ENCODE measurements at regions not wholly inside any gene's neighbourhood (a gene's known extent, or its start where the extent isn't known, plus 50 kb on each side); places are given as distances from the start of the nearest gene placed in this dataset.
"Not testable (repeated sequence)": the region's sequence is repeated elsewhere in the genome, so short reads cannot be mapped to it uniquely, and the experiment has no call there.

DNA sequence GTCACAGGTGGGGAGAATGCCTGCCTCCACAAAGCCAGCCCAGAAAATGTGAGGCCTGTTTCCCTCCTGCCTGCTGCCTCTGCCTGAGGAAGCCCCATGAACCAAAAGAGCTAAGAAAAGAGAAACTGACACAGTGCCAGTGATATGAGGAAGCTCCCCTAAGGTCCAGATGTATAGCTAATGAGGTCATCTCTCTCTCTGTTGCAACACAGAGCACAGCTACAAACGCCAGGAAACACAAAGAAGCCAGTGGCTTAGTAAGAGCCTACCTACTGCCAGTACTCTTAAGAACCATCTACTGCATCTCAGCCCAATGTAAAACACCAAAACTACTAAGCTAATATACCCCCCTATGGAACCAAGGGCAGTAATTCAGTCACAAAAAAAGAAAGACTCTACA is 109.9 kb upstream of the TSPY2 start:
- H3K14ac ChIP-seq (ENCODE audit: insufficient read length); H2BK15ac ChIP-seq (ENCODE audit: low read length); H4K91ac ChIP-seq (replicated peaks; ENCODE audit: insufficient read length, low read length); H3K4ac ChIP-seq (replicated peaks; ENCODE audit: insufficient read length, low read depth, low read length); FAIRE-seq; H3K79me1 ChIP-seq (ENCODE audit: low read depth, low read length); H2BK20ac ChIP-seq (ENCODE audit: low read length); H3K18ac ChIP-seq (ENCODE audit: extremely low read depth, low read length); DNase-seq (ENCODE audit: low read depth in 1 of 2, low spot score in 2 of 2); H3K23ac ChIP-seq (ENCODE audit: insufficient read length); H4K8ac ChIP-seq (ENCODE audit: extremely low read depth, insufficient read depth, low read length); H2BK5ac ChIP-seq (ENCODE audit: low read depth, low read length); H3K27me3 ChIP-seq (replicated peaks in 1 of 4; ENCODE audit: control insufficient read depth in 3 of 4, extremely low read depth in 1 of 4, insufficient read depth in 3 of 4, low read length in 3 of 4); H2BK12ac ChIP-seq (ENCODE audit: low read depth, low read length); H2AK5ac ChIP-seq (ENCODE audit: low read depth, low read length); H3K4me3 ChIP-seq (ENCODE audit: extremely low read depth in 1 of 4, insufficient read depth in 2 of 4, low read depth in 3 of 4, low read length in 4 of 4); H3K36me3 ChIP-seq (ENCODE audit: control insufficient read depth in 2 of 4, insufficient read depth in 4 of 4, low read length in 3 of 4); H3K23me2 ChIP-seq (ENCODE audit: low read depth, low read length); H3K9ac ChIP-seq (replicated peaks in 1 of 4; ENCODE audit: extremely low read depth in 1 of 4, low read depth in 3 of 4, low read length in 3 of 4); H4K5ac ChIP-seq (ENCODE audit: insufficient read length, low read depth, low read length); H4K20me1 ChIP-seq (replicated peaks in 1 of 2; ENCODE audit: control insufficient read depth in 1 of 2, insufficient read depth in 2 of 2, low read length in 2 of 2); H2AFZ ChIP-seq (ENCODE audit: low read length); H3K27ac ChIP-seq (ENCODE audit: low read depth, low read length); CTCF ChIA-PET (ENCODE audit: partially characterized antibody); H3K4me1 ChIP-seq (replicated peaks in 1 of 4; ENCODE audit: control insufficient read depth in 3 of 4, insufficient read depth in 4 of 4, low read length in 3 of 4); H3K79me2 ChIP-seq (ENCODE audit: control insufficient read depth in 1 of 2, insufficient read depth in 2 of 2, low read length in 2 of 2); H3K9me3 ChIP-seq (ENCODE audit: insufficient read depth in 2 of 2, low read depth in 1 of 2, low read length in 1 of 2); H3K4me2 ChIP-seq (ENCODE audit: insufficient read depth in 1 of 2, low read depth in 2 of 2, low read length in 2 of 2); H2BK120ac ChIP-seq (replicated peaks; ENCODE audit: low read depth, low read length); H3K56ac ChIP-seq (replicated peaks; ENCODE audit: insufficient read length, low read depth, low read length); POLR2A ChIA-PET (ENCODE audit: partially characterized antibody): not testable (repeated sequence)
- WGBS, 2 experiments (ENCODE audit: extremely low coverage in 1 of 2, insufficient coverage in 1 of 2, insufficient read length in 1 of 2, insufficient replicate concordance in 2 of 2, low coverage in 1 of 2, low lambda C conversion rate in 2 of 2, missing lambda C conversion rate in 1 of 2), result 60% methylated on average over 1 of the region's 1 CpG; no CpG with 5 or more reads in 1 of the 2 experiments
